ENCODE measurements at regions not wholly inside any gene's neighbourhood (a gene's known extent, or its start where the extent isn't known, plus 50 kb on each side); places are given as distances from the start of the nearest gene placed in this dataset.
"Not testable (repeated sequence)": the region's sequence is repeated elsewhere in the genome, so short reads cannot be mapped to it uniquely, and the experiment has no call there.

DNA sequence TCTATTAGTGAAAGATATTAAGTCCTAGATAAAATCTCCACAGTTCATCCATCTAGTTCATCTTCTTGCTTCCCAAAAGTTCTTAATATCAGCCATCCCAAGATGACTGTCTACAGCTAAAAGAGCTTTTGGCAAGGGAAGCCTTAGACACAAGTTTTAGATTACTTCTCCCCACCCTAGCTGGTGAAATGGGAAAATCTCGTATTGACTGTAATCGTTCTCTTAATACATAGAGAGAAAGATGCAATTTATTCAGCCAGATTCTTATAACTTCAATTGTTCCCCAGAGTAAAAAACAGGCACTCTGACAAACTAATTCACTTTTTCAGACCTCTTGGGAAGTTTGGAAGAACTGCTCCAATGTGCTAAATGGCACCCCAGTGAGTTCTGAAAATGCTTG lies 1439.6 kb upstream of the C9orf72 start:
- no peak for DNase-seq (ENCODE audit: low read depth in 2 of 3, low spot score in 2 of 3)

DNA sequence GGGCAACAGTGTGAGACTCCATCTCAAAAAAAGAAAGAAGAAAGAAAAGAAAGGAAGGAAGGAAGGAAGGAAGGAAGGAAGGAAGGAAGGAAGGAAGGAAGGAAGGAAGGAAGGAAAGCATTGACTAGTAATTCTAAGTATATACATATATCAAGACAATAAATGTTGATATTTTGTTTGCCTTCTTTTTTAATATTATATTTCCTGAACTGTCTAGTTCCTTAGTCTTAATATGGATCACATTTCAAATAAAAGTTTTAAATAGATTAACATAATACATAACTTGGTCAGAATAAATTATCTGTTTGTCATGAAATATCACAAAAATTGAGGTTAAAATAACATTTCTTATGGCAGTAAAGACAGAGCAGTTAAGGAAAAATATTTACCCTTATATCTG lies 1448.4 kb upstream of the C9orf72 start:
- no peak for DNase-seq (ENCODE audit: low read depth in 2 of 3, low spot score in 2 of 3)

DNA sequence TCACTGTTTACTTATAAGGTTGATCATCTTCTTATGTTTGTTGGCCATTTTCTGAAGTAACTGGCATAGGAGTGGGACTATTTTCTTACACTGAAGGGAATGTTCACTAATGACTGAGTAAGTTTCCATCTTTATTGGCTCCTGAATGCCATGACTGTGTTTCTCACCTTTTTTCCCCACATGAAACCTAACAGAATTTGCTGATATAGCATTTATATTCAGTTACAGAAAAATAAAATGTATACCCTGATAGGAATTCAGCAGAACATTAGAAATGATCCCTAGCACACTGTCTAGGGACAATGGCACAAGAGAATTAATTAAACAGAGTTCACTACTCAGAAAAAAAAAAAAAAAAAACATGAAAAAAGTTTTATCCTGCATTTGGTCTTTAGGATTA lies 1465.1 kb upstream of the C9orf72 start:
- no peak for DNase-seq (ENCODE audit: low read depth in 2 of 3, low spot score in 2 of 3)

DNA sequence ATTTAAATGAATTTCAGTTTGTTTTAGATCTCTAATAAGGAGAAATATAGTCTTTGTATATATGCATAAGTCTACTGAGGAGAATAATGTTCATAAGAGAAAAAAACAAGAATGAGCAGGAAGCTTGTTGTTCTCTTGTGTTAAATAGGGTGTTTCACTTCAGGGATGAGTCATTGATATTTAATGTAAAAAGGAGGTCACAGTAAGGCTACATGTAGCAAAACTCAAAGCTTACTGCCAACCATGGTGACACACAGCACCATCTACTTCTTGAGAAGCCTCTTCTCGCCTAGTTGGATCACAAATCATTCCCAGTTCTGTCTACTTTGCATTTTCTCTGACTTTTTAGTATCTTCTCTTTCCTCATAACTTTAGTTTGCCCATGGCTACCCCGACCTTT lies 1466.0 kb upstream of the C9orf72 start:
- no peak for DNase-seq (ENCODE audit: low read depth in 2 of 3, low spot score in 2 of 3)

DNA sequence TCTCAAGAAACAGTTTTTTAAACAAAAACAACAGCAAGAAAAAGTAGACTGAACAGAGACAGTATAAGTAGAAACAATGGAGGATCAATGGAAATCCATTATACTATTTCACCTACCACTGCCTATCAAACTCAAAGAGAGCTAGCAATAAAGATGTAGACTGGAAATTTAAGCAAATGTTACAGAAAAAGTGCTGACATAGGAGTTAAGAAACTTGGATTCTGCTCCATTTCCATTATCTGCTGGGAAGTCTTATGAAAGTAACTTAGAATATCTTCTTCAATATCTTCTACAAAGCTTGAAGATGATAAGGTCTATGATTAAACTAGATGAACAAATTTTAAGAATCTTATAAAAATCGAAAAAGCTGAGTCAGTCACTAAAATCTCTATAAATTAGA lies 1469.8 kb upstream of the C9orf72 start:
- DNase-seq (ENCODE audit: low read depth in 2 of 3, low spot score in 2 of 3): no peak

DNA sequence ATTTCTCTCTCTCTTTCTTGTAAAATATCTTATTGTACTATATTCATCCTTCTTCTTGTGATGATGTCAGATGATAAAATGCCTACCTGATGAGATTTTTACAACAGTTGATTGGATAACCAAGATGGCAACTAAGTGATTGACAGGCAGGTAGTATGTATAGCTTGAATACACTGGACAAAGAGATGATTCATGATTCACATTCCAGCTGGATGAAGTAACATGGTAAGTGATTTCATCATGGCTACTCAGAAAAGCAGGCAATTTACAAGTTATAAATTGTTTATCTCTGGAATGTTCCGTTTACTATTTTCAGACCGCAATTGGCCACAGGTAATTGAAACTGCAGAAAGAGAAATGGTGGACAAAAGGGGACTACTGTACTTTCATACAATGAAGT lies 1471.7 kb upstream of the C9orf72 start:
- DNase-seq (ENCODE audit: low read depth in 2 of 3, low spot score in 2 of 3): no peak

DNA sequence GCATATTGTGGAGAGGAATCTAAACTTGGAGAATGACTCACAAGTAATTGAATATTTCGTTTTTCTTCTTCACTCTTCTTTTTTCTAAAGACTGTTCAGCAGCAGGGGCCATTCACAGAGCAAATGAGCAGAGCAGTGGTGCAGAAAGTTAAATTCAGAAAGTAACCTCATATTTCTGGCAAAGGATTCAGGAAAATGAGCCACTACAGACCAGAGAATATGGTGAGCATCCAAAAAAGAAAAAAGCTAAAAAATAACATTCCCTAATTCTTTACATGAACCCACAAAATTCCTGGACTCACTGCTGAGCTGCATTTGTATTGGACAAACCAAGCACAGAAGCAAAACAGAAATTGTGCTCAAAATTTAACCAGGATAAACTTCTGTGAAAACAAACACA lies 1486.8 kb upstream of the C9orf72 start:
- no peak for DNase-seq (ENCODE audit: low read depth in 2 of 3, low spot score in 2 of 3)

DNA sequence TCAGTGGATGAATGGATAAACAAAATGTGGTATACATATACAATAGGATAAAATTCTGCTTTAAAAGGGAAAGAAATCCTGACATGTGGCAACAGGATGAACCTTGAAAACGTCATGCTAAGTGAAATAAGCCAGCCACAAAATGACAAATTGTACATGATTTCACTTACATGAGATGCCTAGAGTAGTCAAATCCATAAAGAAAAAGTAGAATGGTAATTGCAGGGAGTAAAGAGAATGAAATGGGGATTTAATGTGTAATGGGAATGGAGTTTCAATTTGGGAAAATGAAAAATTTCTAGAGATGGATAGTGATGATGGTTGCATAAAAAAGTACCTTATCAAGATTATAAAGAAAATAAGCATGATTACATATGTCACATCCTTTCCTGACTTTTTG lies 1489.2 kb upstream of the C9orf72 start:
- DNase-seq (ENCODE audit: low read depth in 2 of 3, low spot score in 2 of 3): no peak

DNA sequence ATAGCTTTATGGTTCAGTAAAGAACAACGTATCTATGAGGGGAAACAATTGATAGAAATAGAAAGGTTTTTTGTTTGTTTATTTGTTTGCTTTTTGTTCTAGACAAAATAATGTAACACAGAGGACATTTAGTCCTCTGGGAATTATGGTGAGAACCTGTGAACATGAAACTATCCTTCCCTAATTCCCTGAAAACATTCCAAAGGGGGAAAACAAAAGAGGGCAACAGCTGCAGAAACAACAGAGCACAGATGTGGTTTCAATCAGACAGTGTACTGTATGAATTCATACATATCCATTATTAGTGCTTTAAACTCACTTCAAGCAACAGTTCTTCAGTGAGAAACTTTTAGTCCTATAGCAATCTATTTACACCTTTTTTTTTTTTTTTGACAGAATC lies 1489.8 kb upstream of the C9orf72 start:
- no peak for DNase-seq (ENCODE audit: low read depth in 2 of 3, low spot score in 2 of 3)

DNA sequence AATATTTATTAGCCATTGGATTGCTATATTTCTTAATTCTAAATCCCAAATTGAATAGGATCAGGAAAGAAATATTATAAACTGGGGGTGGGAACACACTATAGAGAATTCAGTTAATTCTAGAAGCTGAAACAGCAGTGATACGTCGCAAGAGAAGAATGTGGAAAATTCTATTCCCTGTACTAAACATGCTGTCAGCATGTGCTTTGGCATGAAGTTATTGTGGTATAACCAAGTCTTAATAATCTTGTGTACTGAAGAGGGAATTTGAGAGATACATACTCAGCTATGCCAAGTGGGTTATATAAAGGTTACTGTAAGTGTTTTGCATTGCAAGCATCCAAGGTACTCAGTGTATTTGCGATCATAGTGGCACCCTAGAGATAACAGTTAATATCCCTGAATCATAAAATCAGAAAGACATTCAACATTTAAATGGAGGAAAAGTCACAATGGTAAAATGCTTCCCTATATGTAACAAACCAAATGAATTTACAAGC lies 1492.9 kb upstream of the C9orf72 start:
- no peak for DNase-seq (ENCODE audit: low read depth in 2 of 3, low spot score in 2 of 3)

DNA sequence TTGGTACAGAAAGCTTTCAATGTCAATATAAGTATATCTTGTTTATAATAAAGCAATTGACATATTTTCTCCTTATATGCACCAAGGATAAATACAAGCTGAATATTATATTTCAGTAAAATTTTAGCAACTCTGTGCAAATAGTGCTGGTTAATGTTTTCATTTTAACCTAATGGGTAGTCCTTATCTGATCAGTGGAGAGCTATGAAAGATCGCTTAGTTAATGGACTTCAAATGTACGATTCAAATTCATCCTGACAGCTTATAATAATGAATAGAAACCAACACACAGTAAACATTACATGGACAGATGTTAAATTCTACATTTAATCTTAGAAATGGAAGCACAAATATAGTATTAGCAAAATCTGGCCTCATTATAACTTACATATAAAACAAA lies 1495.2 kb upstream of the C9orf72 start:
- no peak for DNase-seq (ENCODE audit: low read depth in 2 of 3, low spot score in 2 of 3)

DNA sequence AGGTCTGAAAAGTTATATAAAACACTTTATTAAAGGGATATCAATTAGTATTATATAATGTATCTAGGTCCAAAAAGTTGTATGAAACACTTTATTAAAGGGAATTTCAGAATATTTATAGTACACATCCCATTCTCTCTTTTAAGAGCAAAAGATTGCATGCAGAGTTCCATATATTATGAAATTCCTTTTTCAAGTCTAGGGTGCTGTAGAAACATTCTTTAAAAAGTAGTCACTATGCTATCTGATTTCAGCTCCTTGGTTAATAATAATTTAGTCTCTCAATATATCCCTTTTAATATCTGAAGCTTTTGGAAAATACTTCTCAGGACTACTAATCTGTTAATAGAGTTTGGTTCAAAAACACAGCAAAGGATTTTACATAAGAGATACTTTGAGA lies 1496.1 kb upstream of the C9orf72 start:
- DNase-seq (ENCODE audit: low read depth in 2 of 3, low spot score in 2 of 3): no peak

DNA sequence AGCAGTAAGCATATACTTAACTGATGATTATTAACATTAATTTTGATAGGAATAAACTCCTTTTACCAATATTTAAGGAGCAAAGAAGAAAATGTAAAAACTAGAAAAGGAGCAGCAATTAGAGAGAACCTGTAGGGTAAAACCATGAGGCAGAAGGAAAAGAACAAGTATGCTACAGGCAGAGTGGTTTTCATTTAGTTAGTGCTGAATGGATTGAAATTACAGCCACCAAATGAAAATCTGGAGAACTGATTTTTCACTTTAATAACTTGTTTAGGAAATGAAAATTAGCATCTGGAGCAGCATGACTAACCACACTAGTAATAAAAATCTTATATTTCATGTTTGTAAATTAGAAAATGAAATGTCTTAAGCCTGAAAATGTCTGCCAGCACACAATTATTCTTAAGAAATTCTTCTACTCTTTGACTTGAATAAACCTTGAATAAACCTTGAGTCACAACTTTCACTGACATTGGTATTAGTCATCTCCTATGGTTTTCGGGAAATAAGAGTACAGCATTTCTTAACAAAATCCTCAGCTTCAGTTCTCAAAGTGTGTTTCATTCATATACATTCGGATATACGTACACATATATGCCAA lies 1504.9 kb upstream of the C9orf72 start:
- DNase-seq (ENCODE audit: low read depth in 2 of 3, low spot score in 2 of 3): no peak

DNA sequence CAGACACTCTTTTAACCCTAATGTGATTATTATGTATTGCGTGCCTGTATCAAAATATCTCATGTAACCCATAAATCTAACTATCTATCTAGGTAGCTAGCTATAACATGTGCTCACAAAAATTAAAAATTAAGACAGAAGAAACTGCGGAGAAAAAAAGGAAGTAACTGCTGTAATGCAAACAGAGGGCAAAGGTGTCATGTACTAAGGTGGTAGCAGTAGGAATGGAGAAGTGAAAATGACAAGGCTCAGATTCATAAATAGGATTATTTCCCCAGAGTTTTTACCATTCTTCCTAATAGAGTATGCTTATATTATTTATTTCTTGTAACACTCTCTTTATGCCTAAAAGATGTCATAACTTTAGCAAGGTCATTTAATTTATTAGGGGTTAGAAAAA lies 1527.5 kb upstream of the C9orf72 start:
- no peak for DNase-seq (ENCODE audit: low read depth in 2 of 3, low spot score in 2 of 3)

DNA sequence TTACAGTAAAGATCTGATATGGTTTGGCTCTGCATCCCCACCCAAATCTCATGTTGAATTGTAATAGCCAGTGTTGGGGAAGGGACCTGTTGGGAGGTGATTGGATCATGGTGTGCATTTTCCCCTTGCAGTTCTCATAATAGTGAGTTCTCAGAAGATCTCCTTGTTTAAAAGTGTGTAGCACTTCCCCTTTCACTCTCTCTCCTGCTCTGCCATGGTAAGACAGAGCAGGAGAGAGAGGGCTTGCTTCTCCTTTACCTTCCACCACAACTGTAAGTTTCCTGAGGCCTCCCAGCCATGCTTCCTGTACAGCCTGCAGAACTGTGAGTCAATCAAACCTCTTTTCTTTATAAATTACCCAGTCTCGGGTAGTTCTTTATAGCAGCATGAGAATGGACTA lies 1530.9 kb upstream of the C9orf72 start:
- DNase-seq (ENCODE audit: low read depth in 2 of 3, low spot score in 2 of 3): not testable (repeated sequence)

DNA sequence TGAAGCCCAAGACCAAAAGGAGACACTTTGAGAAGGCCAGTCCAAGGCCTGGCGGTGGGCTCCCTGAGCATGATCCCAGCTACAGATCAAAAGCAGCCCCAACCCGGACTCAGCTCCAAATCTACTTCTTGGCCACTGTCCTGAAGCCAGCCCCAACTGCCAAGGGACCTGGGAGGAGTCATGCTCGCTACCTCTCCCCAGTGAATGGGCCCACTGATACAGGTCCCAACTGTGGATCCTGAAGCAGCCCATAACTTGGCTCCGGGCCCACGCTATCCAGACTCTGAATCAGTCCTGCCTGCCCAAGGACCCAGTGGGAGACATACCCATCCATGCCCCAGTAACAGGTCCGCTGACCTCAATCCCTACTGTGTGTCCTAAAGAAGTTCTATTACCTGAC lies 1545.3 kb upstream of the C9orf72 start:
- DNase-seq (ENCODE audit: low read depth in 2 of 3, low spot score in 2 of 3): no peak

DNA sequence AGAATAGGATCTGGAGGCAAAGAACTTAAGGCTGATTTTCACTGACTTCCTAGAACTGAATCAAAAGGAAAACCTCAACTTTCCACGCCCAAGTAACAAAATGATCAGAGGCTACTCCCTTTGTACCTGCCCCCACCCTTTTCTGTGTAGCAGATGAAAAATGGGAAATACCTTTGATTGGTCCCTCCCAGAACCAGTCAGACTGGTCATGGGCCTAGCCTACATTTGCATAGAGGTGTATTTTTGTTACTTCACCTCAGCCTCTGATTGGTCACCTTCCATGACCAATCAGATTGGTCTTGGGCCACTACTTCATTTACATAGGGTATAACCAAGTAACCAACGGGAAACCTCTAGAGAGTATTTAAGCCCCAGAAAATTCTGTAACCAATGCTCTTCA lies 1553.5 kb upstream of the C9orf72 start:
- no peak for DNase-seq (ENCODE audit: low read depth in 2 of 3, low spot score in 2 of 3)

DNA sequence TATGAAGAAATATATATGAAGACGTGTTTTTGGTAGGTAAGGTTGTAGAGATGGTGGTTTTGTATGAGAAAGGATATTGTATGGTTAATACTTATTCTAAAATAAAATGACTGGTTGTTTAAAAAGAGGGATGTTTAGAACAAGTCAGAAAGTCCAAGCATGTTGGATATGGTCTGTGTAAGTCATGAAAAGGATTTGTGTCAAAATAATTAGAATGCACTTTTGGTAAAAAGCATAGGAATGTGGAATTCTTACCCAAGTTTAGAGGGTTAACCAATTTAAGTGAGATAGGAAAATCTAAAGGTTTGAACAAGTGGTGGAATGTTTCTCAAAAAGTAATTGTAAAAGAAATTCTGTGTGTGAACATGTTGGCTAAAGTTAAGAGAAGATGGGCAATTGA lies 1556.5 kb upstream of the C9orf72 start:
- DNase-seq (ENCODE audit: low read depth in 2 of 3, low spot score in 2 of 3): no peak

DNA sequence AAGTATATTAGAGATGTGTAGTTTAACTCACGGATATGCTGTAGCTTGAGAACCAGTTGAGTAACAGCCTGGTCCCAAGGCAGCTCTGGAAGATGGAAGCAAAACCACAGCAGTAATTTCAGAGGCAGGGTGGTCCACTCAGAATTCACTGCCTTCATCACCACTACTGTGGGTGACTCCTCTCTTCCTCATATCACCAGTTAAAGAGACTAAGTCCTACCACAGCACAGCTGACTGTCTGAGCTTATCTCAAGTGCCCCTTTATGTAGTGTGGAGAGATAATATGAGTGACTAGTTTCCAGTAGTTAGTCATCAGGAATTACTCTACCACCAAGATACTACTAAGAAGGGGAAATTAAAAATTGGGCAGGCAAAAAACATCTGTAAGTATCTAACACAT lies 1571.2 kb upstream of the C9orf72 start:
- no peak for DNase-seq (ENCODE audit: low read depth in 2 of 3, low spot score in 2 of 3)

DNA sequence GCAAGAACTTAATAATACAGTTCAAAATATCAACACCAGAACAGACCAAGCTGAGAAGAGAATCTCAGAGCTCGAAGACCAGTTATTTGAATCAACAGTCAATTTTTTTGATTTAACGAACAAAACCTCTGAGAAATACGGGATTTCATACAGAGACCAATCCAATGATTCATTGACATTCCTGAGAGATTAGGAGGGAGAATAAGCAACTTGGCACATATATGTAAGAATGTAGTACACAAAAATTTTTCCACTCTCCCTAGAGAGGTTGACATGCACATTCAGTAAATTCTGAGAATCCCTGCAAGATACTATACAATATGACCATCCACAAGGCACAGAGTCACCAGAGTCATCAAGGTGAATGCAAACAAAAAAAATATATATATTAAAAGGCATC lies 1577.3 kb upstream of the C9orf72 start:
- no peak for DNase-seq (ENCODE audit: low read depth in 2 of 3, low spot score in 2 of 3)

DNA sequence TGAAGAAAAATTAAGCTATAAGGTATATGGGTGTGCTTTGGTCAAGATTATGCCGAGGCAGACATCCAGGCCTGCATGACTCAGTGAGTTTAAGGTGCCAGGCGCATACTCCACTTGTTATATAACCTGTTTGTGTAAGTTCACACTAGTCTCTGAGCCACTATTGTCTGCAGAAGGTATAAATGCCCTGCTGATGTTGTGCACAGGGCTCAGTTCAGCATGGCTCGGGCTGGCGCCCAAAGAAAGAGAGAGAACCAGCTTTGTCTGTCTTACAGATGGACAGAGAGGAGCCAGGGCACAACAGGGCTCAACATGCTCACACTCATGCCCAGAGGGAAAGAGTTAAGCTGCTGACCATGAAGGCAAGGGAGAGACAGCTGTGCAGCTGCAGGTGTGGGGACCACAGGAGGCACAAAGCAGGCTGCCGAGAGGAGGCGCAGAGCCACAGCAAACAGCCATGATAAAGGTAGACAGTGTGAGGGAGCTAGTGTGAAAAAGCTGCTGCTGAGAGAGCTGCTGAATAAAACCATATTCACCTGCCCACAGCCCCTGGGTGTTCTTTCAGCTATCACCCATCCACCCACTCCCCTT lies 1587.6 kb upstream of the C9orf72 start:
- DNase-seq (ENCODE audit: low read depth in 2 of 3, low spot score in 2 of 3): no peak

DNA sequence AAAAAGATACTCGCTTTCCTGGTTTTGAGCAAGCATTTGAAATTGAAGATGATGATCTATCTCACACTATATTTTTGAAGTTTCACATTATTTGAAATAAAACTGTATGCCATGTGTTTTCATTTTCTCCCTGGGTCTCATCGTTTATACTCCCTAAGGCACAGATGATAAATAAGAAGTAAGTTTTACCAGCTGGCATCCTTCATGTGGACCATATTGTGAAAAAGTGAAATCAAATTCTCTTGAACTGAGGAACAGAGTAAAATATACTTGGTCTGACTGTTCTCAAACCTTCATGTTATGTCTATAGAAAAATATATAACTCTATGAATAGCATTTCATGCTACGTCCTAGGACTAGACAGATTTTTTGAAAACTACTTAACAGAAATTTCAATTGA lies 1600.9 kb upstream of the C9orf72 start:
- DNase-seq (ENCODE audit: low read depth in 2 of 3, low spot score in 2 of 3): no peak

DNA sequence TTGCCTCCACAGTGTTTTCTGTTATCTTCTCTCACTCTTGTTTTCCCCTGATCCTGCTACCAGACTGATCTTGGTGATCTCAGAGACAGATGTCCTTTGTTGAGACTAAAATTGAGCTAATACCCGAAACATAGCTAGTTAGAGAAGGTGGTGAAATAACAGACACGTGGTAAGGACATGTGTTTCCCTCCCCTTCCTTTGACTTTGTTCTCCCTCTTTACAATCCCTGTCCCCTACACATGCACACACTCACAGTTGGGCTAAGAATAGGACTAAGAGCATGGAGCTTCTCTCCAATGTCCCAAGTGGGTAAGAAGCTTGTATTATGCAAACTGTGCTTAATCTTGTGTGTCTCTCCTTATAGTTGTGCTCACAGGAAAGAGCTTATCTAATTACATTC lies 1603.0 kb upstream of the C9orf72 start:
- no peak for DNase-seq (ENCODE audit: low read depth in 2 of 3, low spot score in 2 of 3)

Measured in hematopoietic multipotent progenitor cell (in vitro differentiated cells).